CD14-positive monocyte (primary cell): ENCODE measurements at regions not wholly inside any gene's neighbourhood (a gene's known extent, or its start where the extent isn't known, plus 50 kb on each side); places are given as distances from the start of the nearest gene placed in this dataset.

ENCODE experiments used
- DNase-seq, 3 donors: peaks; one replicate each; pipeline ENCODE4 v3.0.0-alpha.2; 2011 to 2022
- H2AFZ ChIP-seq: 2 replicates; pipeline ENCODE4 v1.6.0; 2012; ENCODE audit warnings: mild to moderate bottlenecking, low read depth, low read length, inconsistent platforms; ENCODE audit not compliant: insufficient read depth, poor library complexity, severe bottlenecking
- H3K27ac ChIP-seq, 2 donors: 1 replicate in 1 of 2; 2 replicates in 1 of 2; pipeline ENCODE4 v1.5.1; 2012 to 2013; ENCODE audit warnings: low read length in 2 of 2, control low read depth in 1 of 2, inconsistent platforms in 1 of 2, low read depth in 1 of 2, mild to moderate bottlenecking in 1 of 2
- H3K27me3 ChIP-seq, 2 donors: one replicate each; pipeline versions ENCODE4 v1.6.0 to v1.6.1; 2011 to 2013; ENCODE audit warnings: low read length in 2 of 2; ENCODE audit not compliant: control insufficient read depth in 2 of 2, insufficient read depth in 2 of 2
- H3K36me3 ChIP-seq, 2 donors: replicated peaks in 1 of 2; 1 replicate in 1 of 2; 2 replicates in 1 of 2; pipeline versions ENCODE4 v1.5.1 to v1.6.1; 2012 to 2013; ENCODE audit warnings: low read length in 2 of 2, control low read depth in 1 of 2, inconsistent platforms in 1 of 2, mild to moderate bottlenecking in 1 of 2; ENCODE audit not compliant: insufficient read depth in 2 of 2, control insufficient read depth in 1 of 2
- H3K4me1 ChIP-seq, 2 donors: 1 replicate in 1 of 2; 2 replicates in 1 of 2; pipeline versions ENCODE4 v1.5.1 to v1.6.1; 2012 to 2013; ENCODE audit warnings: low read length in 2 of 2, control low read depth in 1 of 2, inconsistent platforms in 1 of 2, mild to moderate bottlenecking in 1 of 2, moderate library complexity in 1 of 2; ENCODE audit not compliant: insufficient read depth in 2 of 2, control insufficient read depth in 1 of 2
- H3K4me2 ChIP-seq: replicated peaks from 2 replicates; pipeline ENCODE3; 2012; ENCODE audit warnings: low read length, moderate library complexity, mild to moderate bottlenecking; ENCODE audit not compliant: poor library complexity, severe bottlenecking; ENCODE audit errors: extremely low read depth
- H3K4me3 ChIP-seq, 3 experiments: fragments of 200-600 bp in 1 of 3; sonication (generic) in 1 of 3; replicated peaks in 1 of 3; 1 replicate in 2 of 3; 2 replicates in 1 of 3; pipeline ENCODE4 v1.5.1; 2011 to 2013; ENCODE audit warnings: low read length in 3 of 3, mild to moderate bottlenecking in 3 of 3, control low read depth in 2 of 3, low read depth in 2 of 3, inconsistent platforms in 1 of 3, moderate library complexity in 1 of 3
- H3K79me2 ChIP-seq: 2 replicates; pipeline ENCODE4 v1.6.0; 2012; ENCODE audit warnings: mild to moderate bottlenecking, control low read depth, inconsistent platforms, low read length, moderate library complexity; ENCODE audit not compliant: insufficient read depth
- H3K9ac ChIP-seq: 2 replicates; pipeline ENCODE4 v1.6.0; 2017; ENCODE audit warnings: low read length, mild to moderate bottlenecking; ENCODE audit not compliant: insufficient read depth, poor library complexity, severe bottlenecking
- H3K9me3 ChIP-seq, 2 donors: replicated peaks in 1 of 2; 1 replicate in 1 of 2; 2 replicates in 1 of 2; pipeline versions ENCODE4 v1.5.1 to v1.6.1; 2012 to 2013; ENCODE audit warnings: low read length in 2 of 2, control low read depth in 1 of 2; ENCODE audit not compliant: control insufficient read depth in 1 of 2, insufficient read depth in 1 of 2
- H4K20me1 ChIP-seq: 2 replicates; pipeline ENCODE4 v1.6.0; 2012; ENCODE audit warnings: mild to moderate bottlenecking, low read length, control low read depth, moderate library complexity; ENCODE audit not compliant: insufficient read depth
- H3K27ac Mint-ChIP-seq, 7 donors: one replicate each; pipeline ENCODE4 v1.8.0; 2020; ENCODE audit warnings: mild to moderate bottlenecking in 7 of 7, mixed read lengths in 7 of 7, moderate library complexity in 6 of 7, inconsistent platforms in 2 of 7
- H3K27me3 Mint-ChIP-seq, 3 donors: one replicate each; pipeline ENCODE4 v1.8.0; 2021 to 2022; ENCODE audit warnings: low read depth in 3 of 3, mild to moderate bottlenecking in 3 of 3, mixed read lengths in 3 of 3, moderate library complexity in 3 of 3, inconsistent platforms in 1 of 3
- H3K36me3 Mint-ChIP-seq, 2 donors: one replicate each; pipeline ENCODE4 v1.8.0; 2020; ENCODE audit warnings: mixed read lengths in 2 of 2, inconsistent platforms in 1 of 2, mild to moderate bottlenecking in 1 of 2
- H3K4me1 Mint-ChIP-seq: one replicate; pipeline ENCODE4 v1.8.0; 2020; ENCODE audit warnings: mild to moderate bottlenecking, mixed read lengths
- H3K4me3 Mint-ChIP-seq, 2 donors: one replicate each; pipeline ENCODE4 v1.8.0; 2020; ENCODE audit warnings: mild to moderate bottlenecking in 2 of 2, mixed read lengths in 2 of 2, moderate library complexity in 1 of 2
- H3K9me3 Mint-ChIP-seq, 7 donors: one replicate each; pipeline ENCODE4 v1.8.0; 2020 to 2022; ENCODE audit warnings: mixed read lengths in 7 of 7, mild to moderate bottlenecking in 6 of 7, moderate library complexity in 6 of 7, inconsistent platforms in 2 of 7
- WGBS: methylation state at CpG from one replicate; pipeline ENCODE4 v1.1.5; 2013; ENCODE audit warnings: missing lambda C conversion rate; ENCODE audit not compliant: insufficient coverage; 5-methylcytosine and 5-hydroxymethylcytosine counted together
- intact Hi-C, 2 donors: fragments of 100-400 bp; cut with micrococcal nuclease; formaldehyde crosslinking; loops; one replicate each; pipeline versions ENCODE4 v1.15.0 to v1.15.1; 2023
- TF ChIP-seq, protein P1 (sequence below): fragments of 200-600 bp; IDR thresholded peaks from one replicate; pipeline ENCODE4 v1.8.0; 2022; ENCODE audit warnings: antibody characterized with exemption, mild to moderate bottlenecking

DNA sequence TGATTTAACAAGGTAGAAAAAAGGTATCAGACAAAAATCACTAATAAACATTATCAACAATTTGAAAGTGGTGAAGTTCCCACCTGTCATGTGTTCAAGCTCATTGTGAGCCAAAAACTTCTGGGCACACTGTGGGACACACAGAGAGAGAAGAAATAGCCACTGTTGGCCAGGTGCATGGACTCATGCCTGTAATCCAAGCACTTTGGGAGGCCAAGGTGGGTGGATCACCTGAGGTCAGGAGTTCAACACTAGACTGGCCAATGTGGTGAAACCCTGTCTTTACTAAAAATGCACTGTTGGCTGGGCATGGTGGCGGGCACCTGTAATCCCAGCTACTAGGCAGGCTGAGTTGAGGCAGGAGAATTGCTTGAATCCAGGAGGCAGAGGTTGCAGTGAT lies 167.4 kb downstream of the TOX3 start:
- H4K20me1 ChIP-seq, result no peaks in the 10 kb centered on the region
- H3K4me1 ChIP-seq, result no peaks in the 10 kb centered on the region
- Mint-ChIP-seq H3K27ac (no peak overlapping the region), H3K9me3 (peaks cover 5 to 13% (median 9%) of the 10 kb centered on the region in 7 donors), H3K36me3 (no peaks in the 10 kb centered on the region), H3K4me3 (no peak overlapping the region), H3K4me1 (no peaks in the 10 kb centered on the region), H3K27me3 (peaks cover 0 to 2% (median 0%) of the 10 kb centered on the region in 3 donors)
- 100% methylated on average over 1 of the region's 1 CpG for WGBS
- intact Hi-C loops, result no loop called here
- peaks cover 9 to 16% of the 10 kb centered on the region in 2 donors for H3K9me3 ChIP-seq
- TF ChIP-seq, protein P1, sequence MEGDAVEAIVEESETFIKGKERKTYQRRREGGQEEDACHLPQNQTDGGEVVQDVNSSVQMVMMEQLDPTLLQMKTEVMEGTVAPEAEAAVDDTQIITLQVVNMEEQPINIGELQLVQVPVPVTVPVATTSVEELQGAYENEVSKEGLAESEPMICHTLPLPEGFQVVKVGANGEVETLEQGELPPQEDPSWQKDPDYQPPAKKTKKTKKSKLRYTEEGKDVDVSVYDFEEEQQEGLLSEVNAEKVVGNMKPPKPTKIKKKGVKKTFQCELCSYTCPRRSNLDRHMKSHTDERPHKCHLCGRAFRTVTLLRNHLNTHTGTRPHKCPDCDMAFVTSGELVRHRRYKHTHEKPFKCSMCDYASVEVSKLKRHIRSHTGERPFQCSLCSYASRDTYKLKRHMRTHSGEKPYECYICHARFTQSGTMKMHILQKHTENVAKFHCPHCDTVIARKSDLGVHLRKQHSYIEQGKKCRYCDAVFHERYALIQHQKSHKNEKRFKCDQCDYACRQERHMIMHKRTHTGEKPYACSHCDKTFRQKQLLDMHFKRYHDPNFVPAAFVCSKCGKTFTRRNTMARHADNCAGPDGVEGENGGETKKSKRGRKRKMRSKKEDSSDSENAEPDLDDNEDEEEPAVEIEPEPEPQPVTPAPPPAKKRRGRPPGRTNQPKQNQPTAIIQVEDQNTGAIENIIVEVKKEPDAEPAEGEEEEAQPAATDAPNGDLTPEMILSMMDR, result no peak
- no peak overlapping the region for H2AFZ ChIP-seq
- no peak for DNase-seq
- H3K36me3 ChIP-seq, result no peaks in the 10 kb centered on the region
- no peak overlapping the region for H3K4me3 ChIP-seq
- no peak overlapping the region for H3K27ac ChIP-seq
- no peak overlapping the region for H3K9ac ChIP-seq
- H3K79me2 ChIP-seq, result no peaks in the 10 kb centered on the region
- no peak overlapping the region for H3K4me2 ChIP-seq
- no peaks in the 10 kb centered on the region for H3K27me3 ChIP-seq

DNA sequence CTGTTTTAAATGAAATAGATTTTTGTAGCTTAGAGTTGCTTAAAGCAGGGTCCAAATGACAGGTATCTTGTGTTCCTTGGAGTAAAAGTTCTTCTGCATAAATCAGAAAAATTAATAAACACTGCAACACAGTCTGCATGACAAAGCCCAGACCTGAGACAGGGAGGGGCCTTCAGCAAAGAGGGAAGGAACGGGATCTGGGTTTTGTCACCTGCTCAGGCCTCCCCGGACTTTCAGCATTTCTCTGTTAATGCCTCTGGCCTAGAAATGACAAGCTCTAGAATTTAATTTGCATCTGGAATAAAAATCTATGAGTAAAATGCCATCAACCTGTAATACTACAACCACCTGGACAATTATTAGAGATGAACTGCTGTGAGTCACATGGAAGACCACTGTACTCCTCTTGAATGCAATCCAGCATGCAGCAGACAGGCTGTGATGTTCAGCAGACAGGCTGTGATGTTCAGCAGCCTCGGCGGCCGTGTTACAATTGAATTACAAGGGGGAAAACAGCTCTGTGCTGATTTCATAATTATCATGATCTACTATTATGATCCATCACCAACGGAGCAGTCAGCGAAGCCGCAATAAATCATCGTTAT lies 170.2 kb downstream of the TOX3 start:
- Histone ChIP-seq H3K9ac (no peak overlapping the region), H3K79me2 (no peaks in the 10 kb centered on the region), H3K27me3 (no peaks in the 10 kb centered on the region), H3K4me2 (no peak overlapping the region), H3K4me3 (no peak overlapping the region), H3K36me3 (no peaks in the 10 kb centered on the region), H3K4me1 (no peaks in the 10 kb centered on the region), H2AFZ (no peak overlapping the region), H3K9me3 (peaks cover 11 to 18% of the 10 kb centered on the region in 2 donors), H4K20me1 (no peaks in the 10 kb centered on the region), H3K27ac (no peak overlapping the region)
- H3K9me3 Mint-ChIP-seq, result peaks cover 2 to 16% (median 9%) of the 10 kb centered on the region in 7 donors
- intact Hi-C loops, result no loop called here
- no peaks in the 10 kb centered on the region for H3K4me1 Mint-ChIP-seq
- no peak overlapping the region for H3K4me3 Mint-ChIP-seq
- H3K36me3 Mint-ChIP-seq, result no peaks in the 10 kb centered on the region
- no peak overlapping the region for H3K27ac Mint-ChIP-seq
- peaks cover 0 to 2% (median 0%) of the 10 kb centered on the region in 3 donors for H3K27me3 Mint-ChIP-seq
- no CpG with 5 or more reads among the region's 9 CpGs for WGBS
- no peak for DNase-seq
- TF ChIP-seq, protein P1, result no peak
